ENCODE measurements at regions not wholly inside any gene's neighbourhood (a gene's known extent, or its start where the extent isn't known, plus 50 kb on each side); places are given as distances from the start of the nearest gene placed in this dataset.
A peak's percentile ranks its signal among the peaks of the same experiment; 100 is the strongest.

- Histone ChIP-seq H3K4me3 (no peak overlapping the region), H3K4me1 (replicated peaks in 1 of 2) (no peaks in the 10 kb centered on the region), H3K27ac (no peak overlapping the region)
- ATAC-seq (replicated peaks in 6 of 8), result no peak
- 86 to 100% (median 93%) methylated on average over 1 of the region's 1 CpG; no CpG with 5 or more reads in 1 of the 10 experiments for WGBS, 10 experiments
- in situ Hi-C loops (cut with MboI; ENCODE audit: low pct_unique_long_range_greater_than_20kb in 2 of 9, low sequenced_read_pairs in 9 of 9, unreplicated experiment in 9 of 9), result no loop called here
Measured at GRCh38 chr5:128019391-128019790, 64.2 kb upstream of the SLC12A2 start.

DNA sequence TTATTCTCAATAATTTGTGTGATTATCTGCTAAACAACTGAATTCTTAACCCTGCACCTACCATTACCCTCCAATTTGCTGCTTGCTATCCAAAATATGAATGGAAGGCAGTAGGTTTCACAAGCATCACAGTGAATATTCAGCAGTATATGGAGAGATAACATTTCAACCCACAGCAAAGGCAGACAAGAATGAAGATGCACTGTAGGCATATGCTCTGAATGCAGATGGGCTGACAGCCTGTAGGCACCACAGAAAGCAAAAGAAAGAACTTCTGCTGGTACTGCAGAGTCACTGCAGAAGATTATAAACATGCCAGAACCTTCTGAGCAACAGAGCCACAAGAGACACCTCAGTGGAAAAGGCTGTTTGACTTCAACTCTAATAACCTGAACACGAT is 63.6 kb upstream of the SLC12A2 start:
- ATAC-seq (replicated peaks in 6 of 8), result peak in 2 of 8 experiments; percentile 16 to 38
- Histone ChIP-seq H3K4me3 (no peak overlapping the region), H3K27ac (no peak overlapping the region), H3K4me1 (replicated peaks in 1 of 2) (no peaks in the 10 kb centered on the region)
- WGBS, 10 experiments, result 100% methylated on average over 1 of the region's 1 CpG; no CpG with 5 or more reads in 8 of the 10 experiments
- in situ Hi-C loops (cut with MboI; ENCODE audit: low pct_unique_long_range_greater_than_20kb in 2 of 9, low sequenced_read_pairs in 9 of 9, unreplicated experiment in 9 of 9), result no loop called here

DNA sequence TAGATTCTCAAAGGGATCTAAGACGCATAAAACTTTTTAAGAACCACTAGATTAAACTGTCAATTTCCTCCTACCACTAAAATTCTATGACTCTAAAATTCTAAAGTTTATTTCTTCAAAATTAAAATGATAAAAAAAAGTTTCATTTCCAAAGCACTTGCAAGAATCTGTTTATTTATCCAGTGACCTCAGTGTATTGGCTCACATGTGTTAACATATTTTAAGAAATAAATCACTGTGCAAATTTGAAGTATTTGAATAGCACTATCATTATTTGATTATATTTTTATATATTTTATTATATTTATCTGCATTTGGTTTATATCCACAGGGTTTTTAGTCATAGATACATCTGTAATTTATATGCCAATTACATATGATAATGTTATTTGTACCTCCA is 62.2 kb upstream of the SLC12A2 start:
- ATAC-seq (replicated peaks in 6 of 8), result peak in 1 of 8 experiments; percentile 28
- Histone ChIP-seq H3K27ac (no peak overlapping the region), H3K4me3 (no peak overlapping the region), H3K4me1 (replicated peaks in 1 of 2) (no peaks in the 10 kb centered on the region)
- 29 to 100% (median 90%) methylated on average over 1 of the region's 1 CpG; no CpG with 5 or more reads in 1 of the 10 experiments for WGBS, 10 experiments
- in situ Hi-C loops (cut with MboI; ENCODE audit: low pct_unique_long_range_greater_than_20kb in 2 of 9, low sequenced_read_pairs in 9 of 9, unreplicated experiment in 9 of 9), result no loop called here
